HPDE6-E6E7 (cell line): ENCODE measurements at regions not wholly inside any gene's neighbourhood (a gene's known extent, or its start where the extent isn't known, plus 50 kb on each side); places are given as distances from the start of the nearest gene placed in this dataset.

Experiments
- DNase-seq: peaks from one replicate; pipeline ENCODE4 v3.0.0; 2011; ENCODE audit warnings: missing footprints; ENCODE audit errors: extremely low spot score

DNA sequence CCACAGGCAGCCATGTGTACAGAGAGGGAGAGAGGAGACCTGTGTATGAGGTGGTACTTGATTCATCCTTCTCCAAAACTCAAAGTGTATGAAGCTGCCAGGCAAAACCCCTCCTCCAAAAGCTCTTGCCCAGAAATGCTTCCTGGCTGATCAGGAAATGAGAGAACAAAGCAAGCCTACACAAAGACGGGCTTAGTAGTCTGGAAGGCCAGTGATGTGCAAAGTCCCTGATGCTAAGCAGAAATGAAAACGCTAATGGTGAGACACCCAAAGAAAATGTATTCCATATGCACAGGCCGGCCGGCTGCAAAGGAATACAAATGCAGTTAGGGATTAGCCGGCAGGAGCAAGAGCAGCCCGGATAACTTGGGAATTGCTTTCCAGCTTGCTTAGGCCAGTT, 234.9 kb upstream of the CADM1 start:
- DNase-seq, result no peak

DNA sequence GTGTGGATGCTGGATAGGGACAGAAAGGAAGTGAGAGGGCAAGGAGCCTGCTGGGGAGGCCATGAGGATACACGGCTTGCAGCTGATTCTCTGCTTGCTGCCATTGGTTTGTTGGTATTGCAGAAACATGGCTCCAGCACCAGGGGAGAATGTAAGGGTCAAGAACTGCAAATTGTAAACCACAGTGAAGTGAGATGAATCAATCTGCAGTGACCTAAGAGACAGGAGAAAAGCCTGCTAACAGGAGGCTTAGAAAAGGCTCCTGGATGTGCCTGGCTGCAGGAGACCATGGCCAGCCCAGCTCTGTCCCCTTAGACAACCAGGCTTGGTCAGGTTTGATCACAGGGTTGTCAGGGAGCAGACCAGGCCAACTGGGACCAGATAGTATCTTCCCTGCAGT, 233.7 kb upstream of the CADM1 start:
- no peak for DNase-seq

DNA sequence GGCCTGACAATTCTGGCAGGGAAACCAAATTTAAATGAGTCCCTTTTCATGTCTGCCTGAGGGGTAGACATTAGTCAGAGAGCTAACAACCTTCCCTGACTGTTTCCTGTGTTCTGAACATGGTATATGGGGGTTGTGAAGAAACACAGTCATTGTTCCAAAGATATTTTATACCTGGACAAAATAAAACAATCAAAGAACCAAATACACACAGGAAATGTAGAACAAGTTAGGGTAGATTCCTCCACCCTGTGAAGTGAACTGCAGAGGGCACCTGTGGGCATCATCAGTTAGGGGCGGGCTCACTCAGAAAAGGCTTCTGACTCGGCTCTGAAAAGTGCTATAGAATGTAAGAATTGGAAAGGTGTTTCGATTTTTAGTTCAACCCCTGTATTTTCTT, 231.9 kb upstream of the CADM1 start:
- DNase-seq, result no peak

DNA sequence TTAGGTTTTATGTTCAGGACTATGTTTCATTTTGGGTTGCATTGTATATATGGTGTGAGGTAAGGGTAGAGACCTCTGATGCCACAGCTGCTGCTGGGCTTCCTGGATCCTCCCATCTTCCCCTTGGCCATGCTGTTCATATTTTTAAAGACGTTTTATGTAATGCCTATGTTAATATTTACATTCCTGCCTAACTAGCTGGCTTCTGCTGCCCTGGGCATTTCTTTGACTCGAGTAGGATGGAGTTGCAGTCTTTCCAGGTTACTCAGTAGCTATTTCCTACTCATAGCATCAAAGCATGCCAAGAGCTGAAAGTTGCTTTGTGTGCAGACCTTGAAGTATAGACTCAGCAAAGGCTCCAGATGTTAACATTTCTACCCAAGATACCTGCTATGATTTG, 220.5 kb upstream of the CADM1 start:
- no peak for DNase-seq

DNA sequence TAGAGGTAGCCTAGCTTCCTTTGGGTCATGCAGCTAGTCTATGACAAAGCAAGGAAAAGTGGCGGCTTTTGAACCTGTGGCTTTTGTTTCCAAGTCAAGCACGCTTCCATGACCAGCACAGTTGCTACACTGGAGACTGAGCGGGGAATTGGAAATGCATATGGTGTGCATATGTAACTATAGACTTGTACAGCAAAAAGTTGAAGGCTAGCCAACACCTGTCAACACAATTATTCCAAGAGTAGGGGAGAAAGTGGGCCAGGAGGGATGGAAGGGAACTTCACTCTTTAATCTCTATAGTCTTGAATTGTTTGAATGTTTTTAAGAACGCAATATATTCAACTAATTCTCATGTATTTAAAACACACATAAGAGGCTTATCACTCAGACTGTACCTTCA, 218.5 kb upstream of the CADM1 start:
- no peak for DNase-seq

DNA sequence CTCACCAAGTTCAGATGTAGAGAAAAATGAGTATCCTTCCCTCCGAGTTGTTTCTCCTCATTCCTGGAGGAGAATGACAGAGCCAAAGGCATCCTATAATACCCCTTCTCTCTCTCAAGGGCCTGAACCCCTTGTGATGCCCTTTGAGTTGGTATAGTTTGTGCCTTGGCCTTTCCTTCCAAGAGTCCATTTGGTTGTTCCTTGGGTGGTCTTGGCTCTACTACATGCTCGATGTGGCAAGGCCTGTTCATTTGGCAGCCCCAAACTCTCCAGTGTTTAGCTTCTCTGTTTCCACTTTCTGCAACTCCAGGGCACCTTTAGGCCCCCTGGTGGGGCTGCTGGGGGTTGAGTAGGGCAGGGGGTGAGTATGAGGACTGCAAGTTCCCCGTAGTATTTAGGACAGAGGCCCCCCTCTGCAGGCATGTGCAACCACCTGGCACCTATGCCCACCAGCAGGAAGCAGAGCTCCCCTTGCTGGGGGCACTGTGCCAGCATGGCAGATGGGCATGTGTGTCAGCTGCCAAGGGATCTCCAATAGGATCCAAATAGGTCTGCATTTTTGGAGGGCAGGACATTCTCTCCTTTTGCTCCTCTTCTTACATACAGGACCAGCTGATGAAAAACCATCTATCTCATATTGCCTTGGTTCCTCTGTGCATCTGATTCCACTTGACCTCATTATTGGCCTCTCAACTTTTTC, 217.2 kb upstream of the CADM1 start:
- no peak for DNase-seq

DNA sequence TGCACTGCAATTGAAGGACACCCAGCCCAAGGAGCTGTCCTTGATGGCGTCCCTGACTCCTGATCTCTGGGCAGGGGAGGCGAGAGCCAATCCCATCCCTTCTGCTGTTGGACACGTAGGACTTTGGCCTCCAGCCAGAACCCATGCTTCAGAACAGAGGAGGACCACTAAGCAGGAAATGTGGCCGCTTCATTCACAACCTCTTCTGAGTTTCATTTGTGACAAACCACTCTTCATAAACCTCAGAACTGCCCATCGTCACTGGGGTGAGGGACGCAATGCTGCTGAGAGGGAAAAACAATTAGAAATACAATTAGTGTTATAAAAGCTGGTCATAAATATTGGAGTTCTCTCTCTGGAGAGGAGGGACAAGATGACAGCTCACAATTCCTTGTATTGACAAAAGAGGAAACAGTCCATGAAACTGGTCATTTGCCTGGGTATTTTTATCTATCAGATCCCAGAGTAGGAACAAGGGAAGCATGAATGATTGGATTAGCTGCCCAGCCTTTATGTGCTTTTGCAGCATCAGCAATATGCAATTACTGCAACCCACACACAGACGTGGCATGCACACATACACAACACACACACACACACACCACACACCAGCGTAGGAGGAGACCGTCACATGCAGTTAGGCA, 216.5 kb upstream of the CADM1 start:
- no peak for DNase-seq

DNA sequence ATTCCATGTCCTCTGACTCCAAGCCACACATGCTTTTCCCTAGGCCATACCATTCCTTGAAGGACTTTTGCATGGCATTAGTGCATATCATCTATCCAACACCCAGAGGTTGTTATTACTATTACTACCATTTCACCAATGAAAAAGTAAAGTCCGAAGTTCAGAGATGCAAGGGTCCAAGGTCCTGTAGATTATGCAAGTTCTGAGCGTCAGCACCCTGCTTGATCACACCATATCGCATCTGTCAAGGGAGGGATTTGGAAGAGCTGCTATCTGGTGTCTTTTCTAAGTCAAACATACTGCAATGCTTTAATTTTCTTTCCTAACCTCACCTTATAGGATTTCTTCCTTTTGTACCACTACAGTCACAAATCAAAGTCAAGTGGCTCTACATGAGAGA, 214.7 kb upstream of the CADM1 start:
- no peak for DNase-seq

DNA sequence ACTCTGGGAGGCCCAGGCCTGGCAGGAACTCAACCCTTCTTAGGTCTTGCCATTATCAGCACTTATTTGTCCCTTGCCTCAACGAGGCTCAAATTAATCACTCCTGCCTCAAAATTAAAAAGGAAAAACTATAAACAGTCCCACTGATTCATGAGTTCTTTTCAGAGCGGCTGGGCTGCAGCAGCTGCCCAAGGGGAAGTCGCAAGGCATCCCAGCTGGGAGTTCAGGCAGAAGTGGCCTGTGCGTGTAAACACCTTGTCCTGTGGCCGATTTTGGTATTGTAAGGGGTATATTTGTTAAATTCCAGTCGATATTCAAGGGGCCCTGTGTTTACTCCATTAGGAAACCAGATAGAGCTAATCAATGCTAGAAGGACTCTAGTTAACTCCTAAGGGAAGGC, 213.9 kb upstream of the CADM1 start:
- DNase-seq, result no peak

DNA sequence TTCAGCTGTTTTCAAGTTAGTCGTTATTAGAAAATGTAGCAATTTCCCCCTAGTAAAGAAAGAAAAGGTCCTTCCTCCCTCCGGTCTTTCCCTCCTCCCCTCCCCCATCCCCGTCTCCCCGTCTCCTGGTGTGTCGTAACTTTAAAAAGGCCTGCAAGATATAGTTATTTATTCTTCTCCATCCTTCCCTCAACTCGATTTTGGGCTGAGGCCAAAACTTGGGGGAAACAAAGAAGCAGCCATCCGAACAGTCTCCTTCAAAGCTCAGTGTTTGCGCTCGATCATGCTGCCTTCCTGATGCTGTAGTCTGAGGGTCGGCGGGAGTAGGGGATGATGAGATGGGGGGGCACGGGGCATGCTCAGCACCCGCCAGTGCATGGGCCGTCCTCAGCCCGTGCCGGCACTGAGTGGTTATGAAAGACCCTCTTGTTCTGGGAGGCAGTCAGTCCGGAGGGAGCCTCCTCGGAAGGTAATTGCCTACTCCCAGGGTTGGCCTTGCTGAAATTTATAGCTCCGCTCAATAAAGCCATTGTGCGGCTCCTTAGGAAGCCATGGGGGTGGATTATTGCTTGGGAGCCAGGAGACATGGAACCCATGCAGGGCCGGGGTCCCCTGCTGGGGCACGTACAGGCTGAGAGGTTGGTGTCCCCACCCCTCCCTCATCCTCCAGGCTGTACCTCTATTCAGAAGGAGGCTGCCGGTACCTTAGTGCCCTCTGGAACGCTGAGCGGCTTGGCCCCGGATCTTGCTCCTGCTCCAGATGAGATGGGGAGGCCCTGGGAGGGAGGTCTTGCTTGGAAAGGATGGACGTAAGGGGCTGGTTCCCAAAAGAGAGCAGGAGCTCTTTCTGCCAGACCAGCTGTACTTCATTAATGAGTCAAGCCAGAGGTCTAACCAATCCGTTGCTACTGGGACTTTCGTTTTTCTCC, 212.7 kb upstream of the CADM1 start:
- DNase-seq, result no peak

DNA sequence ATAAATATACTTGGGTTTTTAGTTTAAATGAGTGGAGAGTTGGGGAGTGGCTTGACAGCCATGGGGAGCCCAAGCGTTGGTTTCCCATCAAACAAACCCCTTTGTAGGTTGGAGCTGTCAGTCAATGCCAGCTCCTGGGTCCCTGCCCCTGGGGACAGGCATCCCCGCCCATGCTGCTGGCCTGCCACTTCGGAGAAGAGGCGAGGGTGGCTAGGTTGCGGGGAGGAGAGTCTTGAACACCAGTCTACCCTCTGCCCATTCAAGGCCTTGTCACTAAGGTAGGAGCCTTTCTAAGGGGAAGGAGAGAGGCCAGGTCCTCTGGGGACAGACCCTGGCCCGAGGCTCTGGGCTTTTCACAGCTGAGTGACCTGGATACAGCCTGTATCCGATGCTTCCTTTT, 211.9 kb upstream of the CADM1 start:
- DNase-seq, result no peak

DNA sequence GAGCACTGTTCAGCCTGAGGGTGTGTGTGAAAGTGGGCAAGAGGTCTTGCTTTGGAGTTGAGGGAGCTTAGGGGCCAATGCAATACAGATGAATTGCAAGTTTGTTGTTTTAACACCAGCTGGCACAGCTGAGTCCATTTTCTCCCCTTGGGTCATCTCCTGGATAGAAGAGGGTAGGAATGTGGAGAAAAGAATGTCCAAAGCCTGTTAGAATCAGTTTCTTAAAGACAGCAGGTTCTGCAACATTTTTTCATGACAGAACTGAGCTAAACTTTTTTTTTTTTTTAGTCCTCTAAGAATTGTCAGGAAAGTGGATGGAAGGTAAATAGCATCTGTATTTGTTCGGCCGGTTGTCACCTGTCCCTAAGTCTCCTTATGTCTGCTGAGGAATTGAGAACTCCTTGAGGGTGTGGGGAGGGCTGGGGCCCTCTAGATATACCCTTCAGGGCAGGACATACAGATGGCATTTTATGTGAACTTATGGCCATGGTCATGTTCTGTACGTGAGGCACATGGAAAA, 211.1 kb upstream of the CADM1 start:
- no peak for DNase-seq

DNA sequence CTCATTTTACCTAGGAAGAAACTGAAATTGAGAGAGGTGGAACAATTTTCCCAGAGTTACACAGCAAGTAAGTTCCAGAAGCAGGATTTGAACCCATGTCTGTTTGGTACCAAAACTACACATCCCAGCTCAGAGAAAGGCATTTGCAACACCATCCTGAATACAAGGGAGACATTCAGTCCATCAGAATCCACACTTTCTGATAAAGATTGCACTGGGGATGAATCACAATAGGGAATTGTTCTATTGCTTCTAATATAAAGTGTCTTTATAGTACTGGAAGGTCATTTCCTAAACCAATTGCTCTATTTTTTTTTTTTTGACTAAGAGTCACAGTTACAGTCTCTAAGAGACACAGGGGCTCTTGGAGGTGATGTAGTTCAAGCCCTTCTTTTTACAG, 208.1 kb upstream of the CADM1 start:
- no peak for DNase-seq

DNA sequence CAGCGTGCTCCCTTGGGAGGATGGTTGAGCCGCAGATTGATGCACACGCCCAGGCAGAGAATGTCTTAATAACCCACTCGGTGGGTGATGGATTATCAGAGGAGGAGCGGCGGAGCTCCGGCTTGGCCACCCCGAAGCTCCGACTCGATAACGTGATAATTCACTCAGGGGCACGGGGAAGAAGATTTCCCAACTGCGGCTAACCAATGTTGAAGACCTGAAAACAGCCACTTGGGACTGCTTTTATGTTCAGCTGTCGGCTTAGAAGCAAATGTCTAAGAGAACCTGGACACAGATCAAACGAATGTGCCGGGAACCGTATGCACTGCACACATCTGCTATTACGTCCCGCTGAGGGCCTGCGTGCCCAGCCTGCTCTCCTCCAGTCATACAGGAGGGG, 206.8 kb upstream of the CADM1 start:
- no peak for DNase-seq

DNA sequence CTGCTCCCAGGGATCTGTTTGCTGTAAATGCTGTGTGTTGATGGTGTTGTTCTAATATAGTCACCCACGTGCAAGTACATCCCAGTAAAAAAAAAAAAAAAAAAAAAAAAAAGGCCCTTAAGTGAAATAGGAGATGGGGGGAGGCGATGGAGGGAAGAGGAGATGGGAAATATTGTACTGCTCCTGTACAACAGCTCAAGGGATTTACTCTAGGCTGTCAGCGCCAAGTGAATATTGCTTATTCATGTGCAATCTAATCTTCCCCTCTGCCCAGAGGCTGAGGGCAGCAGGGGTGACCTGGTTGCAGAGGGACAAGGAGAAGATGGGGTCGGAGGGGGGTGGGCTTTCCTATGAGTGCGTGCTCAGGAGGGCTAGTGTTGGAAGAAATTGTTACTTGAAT, 206.2 kb upstream of the CADM1 start:
- DNase-seq, result no peak

DNA sequence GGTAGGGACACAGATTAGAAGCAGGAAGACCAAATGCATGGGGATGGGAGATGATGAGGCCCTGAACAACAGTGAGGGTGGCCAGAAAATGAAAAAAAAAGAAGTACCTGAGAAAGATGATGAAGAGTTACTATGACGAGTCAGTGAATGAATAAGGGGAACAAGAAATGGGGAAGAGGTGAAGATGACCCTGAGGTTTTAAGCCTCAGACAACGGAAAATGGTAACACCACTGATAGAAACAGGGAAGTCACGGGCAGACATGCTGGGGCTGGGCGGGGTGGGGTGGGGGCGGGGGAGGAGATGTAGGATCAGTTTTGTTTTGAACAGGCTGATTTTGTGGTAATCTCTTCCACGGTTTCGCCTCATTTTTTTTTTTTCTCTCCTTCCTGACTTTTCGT, 205.1 kb upstream of the CADM1 start:
- DNase-seq, result no peak

DNA sequence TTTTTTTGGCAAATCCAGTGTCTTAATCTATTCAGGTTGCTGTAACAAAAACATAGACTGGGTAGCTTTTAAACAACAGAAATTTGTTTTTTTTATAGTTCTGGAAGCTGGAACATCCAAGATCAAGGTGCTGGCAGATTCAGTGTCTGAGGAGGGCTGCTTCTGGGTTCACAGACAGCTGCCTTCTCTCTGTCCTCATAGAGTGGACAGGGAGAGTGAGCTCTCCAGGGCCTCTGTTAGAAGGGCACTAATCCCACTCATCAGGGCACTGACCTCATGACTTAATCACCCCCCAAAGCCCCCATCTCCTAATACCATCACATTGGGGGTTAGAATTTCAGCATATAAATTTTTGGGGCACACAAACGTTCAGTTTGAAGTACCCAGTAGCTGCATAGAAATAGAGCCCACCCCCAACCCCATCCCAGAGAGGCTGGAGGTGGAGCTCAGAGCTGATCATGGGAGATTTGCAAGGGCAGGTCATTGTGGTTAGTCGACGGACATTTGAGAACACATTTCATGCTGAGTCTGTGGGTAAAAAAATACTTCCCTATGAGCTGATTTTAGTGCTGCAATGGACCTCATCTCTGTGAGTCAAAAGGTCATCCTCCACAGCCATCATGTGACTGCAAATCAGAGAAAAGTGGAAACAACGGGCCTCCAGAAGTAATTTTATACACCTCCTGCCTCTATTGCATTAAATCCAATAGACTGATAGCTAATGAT, 203.1 kb upstream of the CADM1 start:
- no peak for DNase-seq

DNA sequence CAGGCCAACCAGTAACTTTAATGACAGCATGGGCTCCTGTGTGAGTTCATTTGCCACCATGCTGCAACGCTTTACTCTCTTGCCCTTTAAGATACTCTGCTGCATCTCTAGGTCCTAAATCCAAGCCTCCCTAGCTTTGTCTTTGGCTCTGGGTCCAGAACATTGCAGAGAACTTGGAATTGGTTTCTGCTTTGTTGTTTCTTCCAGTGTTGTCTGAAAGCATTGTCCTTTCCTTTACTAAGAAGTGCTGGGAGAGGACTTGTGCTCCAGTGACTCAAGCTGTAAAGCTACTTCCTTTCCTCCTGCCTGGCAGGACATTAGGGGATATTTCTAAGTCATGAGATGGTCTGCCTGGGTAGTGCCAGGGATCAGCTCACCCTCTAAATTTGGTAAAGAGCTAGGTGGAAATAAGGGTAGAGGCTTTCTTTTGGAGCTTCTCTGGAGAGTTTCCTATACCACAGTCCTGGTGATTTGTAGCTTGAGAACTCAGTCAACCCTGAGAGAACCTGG, 202.5 kb upstream of the CADM1 start:
- DNase-seq, result no peak

DNA sequence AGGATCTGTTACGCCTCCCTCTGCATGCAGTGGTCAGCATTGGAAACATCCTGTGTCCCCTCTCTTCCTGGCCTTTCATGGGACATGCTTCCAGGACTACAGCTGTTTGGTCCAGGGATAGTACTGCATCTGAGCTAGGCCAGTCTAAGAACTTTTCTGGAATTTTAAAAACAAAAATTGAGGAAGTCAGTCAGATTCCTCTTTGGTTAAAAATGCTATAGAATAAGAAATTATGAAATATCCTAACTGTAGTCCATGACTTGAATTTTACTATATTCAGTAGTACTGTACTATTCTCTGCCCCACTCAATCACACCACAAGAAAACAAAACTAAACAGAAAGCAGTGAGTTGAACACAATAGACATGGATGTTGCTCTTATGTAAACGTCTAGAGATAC, 201.0 kb upstream of the CADM1 start:
- no peak for DNase-seq

DNA sequence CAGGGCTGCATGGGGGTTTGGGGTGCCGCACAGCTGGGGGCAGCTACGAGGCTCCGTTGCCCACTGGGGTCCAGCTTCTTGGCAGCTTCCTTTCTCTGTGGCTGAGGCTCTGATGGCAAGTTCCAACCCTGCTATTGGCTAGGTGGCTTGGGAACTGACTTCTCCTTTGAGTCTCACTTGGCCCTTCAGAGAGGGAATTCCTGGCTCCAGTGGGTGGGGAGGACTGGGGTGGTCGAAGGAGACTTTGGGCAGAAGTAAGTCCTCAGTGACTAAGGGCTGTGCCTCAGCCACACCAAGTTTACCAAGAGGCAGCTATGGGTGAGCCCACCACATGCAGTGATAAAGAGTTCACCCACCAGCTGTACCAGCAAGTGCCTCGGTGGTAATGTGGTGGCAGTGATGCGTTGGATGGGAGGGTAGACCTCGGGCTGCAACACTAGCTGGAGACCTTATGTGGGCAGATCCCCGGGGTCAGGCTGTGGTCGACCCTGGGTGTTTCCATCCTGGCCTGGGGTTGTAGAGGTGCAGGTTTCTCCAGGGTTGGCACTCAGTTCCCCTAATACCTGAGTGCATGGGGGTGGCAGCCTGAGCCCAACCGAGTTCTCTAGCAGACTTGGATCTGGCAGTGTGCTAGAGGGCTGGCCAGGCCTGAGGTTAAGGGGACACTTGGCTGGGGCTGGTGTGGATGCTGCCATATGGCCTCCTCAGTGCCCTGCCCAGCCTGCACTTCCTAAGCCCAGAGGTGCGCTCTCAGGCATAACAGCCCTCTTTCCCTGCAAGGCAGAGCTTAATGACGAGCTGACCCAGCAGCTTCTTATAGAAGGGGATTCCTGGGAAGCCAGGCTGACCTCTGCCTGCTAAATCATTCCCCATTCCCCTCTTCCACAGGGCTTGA, 197.0 kb upstream of the CADM1 start:
- no peak for DNase-seq

DNA sequence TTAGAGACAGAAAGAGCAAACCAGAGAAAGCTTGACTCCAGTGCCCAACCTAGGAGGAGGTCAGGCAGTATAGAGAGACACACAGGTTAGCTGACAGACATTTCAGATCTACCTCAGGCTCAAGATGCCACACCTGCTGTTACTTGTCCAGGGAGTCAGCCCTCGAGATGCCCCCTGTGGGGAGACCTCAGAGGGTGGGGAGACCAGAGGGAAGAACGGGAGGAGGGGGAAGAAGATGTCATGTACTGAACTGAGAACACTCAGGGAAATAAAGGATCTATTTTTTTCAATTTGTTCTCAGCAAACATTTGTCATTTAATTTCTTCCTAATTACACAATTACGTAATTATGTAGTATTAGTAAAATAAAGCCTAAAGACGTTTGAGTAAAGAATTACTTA, 196.3 kb upstream of the CADM1 start:
- no peak for DNase-seq
